ENCODE measurements at regions not wholly inside any gene's neighbourhood (a gene's known extent, or its start where the extent isn't known, plus 50 kb on each side); places are given as distances from the start of the nearest gene placed in this dataset.

DNA sequence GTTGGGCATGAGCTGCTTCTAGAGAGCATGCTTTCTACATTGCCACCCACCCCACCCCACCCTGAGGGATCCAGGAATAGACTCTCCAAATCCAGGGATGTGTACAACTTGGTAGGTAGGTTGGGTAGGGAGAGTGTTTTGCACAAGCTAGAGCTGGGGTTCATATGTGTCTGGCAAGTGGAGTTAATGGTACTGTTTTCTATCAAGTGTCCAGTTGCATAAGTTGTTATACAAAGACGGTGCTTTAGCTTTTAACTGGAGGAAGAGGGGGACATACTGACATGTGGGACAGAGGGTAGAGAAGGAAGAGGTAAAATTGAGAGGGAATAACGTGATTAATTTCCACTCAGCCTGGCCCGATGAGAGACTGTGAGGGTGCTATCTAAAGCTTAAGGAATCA is 51.0 kb upstream of the TNC start:
- DNase-seq, result no peak

DNA sequence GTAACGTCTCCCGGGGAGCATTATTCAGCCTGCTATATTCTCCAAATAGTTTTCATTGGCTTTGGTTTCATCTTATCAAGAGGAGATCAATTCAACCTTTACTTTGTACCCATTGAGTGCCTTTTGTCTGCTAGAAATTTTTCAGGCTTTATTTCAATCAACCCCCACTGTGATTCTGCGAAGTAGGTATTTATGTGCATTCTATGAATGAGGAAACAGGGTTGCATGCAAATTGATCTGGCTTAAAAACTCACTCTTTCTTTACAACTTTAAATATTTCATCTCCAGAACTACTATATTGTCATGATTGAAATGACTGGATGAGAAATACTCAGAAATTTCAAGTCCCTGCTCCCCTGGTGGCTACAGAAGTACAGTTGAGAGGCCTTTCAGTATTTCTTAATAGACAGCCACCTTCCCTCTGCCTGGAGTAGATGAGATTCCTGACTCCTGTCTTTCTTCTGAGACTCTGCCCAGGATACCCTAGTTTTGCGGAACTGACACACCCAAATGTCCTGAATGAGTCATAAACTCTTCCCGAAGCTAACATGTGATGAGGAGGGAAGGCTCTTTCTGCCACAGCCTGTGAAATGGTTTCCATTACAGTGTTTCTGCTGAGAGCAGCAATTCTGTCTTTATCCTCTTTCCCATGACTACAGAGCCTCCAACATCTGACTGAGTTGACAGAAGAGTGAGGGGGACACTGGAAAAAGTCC is 52.6 kb upstream of the TNC start:
- no peak for DNase-seq

DNA sequence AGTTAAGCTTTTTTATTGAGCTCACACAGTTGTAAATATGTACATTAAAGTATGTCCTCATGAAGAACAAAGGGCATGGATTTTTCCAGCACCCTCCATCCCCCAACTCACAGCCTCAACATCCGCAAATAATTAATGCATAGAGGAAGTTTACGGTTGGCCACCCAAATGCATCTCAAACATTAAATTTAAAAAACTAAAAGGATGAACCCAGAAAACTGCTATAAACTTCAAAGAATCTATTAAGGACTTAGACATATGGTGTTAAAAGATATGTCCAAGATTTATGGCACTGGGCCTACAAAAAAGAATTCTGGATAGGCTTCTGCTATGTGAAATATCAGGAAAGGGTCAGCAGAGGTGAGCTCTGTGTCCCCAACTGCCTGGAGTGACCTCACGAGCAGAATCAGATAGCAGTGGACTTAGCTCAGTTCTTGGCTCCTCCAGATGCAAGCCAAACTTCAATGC is 54.0 kb upstream of the TNC start:
- DNase-seq, result no peak

DNA sequence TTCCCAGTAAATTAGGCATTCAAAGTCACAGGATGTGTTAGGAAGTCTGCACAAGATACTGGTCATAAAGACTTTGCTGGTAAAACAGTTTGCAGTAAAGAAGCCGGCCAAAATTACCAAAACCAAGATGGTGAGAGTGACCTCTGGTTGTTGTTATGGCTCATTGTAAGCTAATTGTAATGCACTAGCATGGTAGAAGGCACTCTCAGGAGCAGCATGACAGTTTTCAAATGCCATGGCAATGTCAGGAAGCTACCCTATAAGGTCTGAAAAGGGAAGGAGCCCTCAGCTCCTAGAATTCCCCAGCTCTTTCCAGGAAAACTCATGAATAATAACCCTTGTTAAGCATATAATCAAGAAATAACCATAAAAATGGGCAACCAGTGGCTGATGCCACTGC is 64.3 kb upstream of the TNC start:
- no peak for DNase-seq

DNA sequence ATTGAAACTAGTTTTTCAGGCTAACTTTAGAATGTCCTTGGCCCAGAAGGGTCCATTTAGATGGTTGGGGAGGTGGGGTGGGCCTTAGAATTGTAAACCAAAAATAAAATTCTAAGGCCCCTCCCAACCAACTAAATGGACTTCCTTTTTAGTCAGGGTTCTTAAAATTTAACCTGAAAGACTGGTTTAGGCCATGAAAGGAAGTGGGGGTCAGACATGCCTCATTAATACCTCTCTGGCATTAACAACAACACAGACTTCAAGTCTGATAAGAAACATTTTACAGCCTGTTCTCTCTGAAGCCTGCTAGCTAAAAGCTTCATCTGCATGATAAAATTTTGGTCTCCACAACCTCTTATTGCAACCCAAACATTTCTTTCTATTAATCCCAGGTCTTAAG is 65.5 kb upstream of the TNC start:
- no peak for DNase-seq

DNA sequence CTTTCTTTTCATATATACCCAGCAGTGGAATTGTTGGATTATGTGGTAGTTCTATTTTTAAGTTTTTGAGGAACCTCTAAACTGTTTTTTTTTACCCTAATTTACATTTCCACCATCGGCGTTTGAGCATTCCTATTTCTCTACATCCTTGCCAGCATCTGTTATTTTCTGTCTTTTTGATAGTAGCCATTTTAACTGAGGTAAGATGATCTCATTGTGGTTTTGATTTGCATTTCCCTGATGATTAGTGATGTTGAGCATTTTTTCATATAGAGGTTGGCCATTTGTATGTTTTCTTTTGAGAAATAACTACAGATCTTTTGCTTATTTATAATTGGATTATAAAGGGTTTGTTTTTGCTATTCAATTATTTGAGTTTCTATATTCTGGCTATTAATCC is 71.7 kb upstream of the TNC start:
- DNase-seq, result no peak

DNA sequence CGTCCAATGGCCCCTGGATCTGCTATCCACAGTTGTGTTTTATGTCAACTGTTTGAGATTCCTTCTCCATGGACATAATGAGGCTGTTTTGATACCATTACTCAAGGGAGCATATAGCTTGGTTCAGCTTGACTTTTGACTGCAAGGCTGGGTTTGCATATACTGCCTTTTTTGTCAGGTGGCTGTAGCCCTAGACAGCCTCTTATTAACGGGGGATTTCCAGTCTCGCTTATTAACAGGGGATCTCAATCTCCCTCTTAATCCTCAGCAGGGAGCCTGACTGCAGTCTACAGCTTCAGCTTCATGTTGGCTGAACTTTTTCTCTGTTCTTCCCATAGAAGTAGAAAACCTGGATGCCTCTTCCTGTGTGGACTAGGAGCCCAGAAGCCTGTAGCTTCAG is 73.7 kb upstream of the TNC start:
- no peak for DNase-seq

DNA sequence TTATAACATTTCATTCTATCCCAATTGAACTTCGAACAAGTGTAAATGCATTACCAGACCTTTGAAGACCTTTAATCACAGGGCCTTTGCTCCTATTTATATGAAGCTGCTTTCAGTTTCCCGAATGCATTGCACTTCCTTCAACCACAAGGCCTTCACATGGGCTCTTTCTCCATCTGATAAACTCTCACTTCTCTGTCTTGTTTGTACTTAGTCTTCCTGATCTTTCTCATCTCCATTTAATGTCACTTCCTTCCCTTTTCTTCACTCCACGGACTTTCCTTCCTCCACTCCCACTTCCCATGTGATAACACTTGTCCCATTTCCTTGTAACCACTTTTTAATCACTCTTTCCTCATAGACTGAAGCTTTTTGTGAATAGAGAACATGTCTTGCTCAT is 74.3 kb upstream of the TNC start:
- no peak for DNase-seq

DNA sequence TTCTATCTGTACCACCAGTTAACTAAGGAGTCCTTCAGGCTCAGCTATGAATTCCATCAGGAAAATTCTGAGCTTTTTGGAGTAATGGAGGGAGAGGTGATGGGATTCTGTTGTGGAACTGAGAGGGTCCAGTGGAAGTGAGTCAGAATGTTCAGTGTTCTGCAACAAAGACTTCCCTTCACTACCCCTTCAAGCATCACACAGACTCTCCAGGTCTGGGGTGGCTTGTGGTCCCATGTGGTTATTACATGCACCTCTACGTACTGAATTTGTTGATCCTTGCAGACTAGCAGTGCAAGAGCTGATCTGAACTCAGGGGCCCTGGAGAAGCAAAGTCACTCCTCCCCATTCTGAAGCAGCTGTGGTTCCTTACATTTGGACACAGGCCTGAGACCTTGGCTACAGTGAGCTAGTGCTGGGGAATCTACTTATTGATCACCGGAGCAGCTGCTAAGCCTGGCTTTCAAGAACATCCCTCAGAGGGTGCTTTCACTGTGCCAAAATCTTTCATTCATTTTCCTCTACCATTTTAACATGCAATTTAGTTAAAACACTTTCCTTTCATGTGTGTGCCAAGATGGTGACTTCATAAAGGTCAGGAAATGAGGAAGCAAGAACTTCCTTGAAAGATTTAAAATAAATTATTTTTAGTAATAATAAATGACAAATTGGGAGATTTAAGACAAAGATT is 75.0 kb upstream of the TNC start:
- DNase-seq, result no peak

DNA sequence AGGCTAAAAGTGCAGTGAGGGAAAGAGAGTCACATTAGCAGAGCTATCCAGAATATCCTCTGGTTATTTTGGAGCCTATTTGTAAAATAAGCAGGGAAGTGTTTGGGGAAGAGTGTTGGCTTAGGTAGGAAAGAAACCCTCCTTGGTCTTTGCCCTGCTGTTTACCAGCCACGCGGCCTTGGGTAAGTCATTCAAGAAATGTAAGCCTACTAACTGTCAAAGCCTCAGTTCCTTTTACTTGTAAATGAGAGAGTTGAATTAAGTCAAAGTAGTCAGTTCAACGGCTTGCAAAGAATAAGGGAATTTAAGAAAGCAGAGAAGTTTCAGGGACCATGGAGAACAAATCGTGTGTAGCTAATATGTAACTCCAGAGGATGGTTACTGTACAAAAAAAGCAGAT is 75.8 kb upstream of the TNC start:
- no peak for DNase-seq

DNA sequence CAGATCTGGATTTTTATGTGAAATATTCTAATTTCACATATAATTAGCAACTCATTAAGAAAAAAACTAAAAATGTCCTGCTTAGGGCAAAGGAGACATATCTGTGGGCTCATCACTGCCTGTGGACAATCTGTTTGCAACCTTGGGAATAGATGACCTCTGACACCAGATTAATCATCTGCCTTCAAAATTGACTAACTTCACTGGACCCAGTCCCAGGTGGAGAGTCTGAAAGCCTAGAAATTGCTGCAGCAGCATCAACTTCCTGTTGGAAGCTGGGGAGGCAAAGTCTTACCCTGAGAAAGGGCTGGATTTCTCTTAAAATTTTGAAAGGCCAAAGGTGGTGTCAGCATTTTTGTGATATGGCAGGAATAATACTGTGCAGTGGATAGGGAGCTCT is 76.3 kb upstream of the TNC start:
- no peak for DNase-seq

DNA sequence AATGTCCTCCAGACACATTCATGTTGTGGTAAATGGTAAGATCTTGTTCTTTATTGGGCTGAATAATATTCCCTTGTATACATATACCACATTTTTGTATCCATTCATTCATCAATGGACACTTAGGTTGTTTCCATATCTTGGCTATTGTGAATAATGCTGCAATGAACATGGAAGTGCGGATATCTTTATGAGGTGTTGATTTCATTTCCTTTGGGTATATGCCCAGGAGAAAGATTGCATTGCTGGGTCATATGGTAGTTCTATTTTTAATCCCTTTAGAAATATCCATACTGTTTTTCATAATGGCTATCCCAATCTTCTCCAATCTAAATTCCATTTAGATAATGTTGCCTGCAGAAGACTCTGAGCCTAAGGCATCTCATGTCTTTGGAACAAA is 78.0 kb upstream of the TNC start:
- DNase-seq, result no peak

DNA sequence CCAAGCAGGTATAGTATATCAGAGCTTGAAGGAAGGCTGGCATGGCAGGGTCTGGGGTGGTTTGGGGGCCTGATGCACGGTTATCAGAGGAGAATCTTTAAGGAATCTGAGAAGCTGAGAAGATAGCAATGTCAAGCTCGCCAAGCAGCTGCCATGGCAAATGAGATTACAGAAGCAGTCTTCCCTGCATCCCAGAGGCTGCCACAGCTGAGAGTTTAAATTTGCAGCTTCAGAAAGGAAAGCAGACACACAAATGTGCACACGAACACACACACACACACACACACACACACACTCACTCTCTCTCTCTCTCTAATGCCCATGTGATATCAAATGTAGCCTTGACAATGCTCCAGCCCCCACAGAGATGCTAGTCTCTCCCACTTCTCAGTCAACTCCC is 79.0 kb upstream of the TNC start:
- DNase-seq, result no peak

DNA sequence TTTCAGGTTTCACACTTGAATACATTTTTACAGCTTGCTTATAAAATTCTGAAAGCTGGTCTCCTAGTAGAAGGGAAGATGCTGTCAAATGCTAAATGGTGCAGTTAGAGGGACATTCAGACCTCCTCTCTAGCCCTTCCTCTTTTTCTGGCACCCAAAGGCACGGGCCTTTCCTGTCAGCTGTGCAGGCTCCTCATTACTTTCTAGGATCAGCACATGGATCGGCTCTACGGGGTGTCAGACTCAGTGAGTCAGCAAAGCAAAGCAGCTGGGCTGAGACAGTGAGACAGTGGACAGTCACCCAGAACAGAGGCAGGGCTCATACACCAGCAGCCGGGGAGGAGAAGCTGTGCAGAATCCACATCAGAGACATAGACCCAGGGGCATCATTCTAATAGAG is 80.0 kb upstream of the TNC start:
- DNase-seq, result no peak

DNA sequence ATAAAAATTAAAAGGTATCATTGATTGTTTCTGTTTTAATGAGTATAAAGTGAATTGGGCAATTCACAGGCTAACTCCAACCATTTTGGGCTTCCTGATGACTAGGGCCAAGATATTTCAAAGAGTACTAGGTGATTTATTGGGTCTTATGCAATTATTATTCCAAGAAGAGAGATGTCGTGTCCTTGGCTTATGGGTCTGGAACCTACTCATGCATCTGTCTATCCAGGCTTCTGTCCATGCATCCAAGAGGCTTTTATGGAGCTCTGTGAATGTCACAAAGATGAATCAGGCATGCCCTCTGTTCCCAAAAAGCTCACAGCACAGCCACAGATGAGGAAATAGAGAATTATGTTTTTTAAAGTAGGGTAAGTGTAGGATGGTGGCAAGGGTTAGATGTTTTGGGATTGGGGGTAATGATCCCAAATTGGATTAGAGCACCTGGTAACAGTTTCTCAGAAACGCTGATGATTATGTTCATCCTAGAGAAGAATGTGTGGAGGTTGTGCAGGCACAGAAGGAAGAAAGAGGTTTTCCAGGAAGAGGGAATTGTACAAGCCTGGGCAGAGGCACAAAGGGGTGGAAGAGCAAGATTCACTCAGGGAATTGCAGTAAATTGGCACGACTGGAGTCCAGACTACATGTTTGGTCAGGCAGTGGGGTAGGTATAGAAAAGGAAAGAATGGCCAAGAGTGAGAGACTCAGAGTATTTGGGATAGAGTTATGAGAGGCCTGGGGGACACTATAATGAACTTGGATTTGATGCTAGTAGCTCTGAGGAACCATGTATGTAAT is 83.0 kb upstream of the TNC start:
- no peak for DNase-seq

DNA sequence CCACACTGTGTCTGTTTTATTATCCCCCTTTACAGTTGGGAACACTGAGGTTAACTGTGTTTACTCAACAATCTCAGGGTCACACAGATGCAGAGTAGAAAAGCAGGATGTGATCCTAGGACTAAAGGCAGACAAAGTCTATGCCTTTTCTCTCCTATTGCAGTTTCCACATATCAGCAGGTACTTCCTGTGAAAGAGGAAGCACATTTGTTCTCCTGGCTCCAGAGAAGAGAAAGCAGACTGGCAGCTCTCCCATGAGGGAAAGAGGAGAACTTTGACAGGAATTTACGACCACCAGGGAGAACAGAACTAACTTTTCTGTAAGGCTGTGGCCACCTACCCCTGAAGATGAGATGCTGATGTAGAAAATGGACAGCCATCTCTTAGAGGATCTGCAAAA is 84.2 kb upstream of the TNC start:
- DNase-seq, result no peak

DNA sequence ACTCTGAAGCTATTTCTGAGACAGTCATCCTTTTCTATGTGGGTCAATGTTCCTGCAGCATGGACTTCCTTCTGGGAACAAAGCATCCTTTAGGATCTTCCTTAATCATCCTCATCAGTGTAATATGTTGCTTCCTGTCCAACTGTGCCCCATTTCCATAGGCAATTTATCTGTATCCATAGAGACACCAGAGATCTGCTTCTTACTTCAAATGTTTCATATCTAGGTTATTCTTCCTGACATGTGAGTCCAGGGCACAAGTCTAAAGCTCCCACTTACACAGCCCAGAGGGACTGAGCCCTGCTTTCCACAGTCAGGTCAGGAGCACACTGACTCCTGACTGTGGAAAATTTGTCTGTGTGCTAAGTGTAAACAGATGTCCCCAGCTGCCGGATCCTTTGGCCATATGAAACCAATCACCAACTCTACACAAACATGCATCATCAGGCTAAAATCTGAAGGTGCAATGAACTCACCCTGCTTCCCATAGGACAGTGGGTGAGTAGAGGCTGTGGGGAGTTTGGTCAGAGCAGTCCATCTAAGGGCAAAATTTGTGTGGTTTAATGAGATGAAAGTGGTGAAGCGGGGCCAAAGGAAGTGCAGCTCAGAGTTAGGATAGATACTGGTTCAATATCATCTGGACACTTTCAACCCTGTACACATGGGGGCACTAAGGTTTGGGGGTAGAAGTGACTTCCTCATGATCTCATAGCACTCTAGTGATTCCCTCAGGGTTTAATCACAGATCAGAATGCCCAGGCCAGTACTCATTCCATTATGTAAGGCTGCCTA is 85.2 kb upstream of the TNC start:
- DNase-seq, result no peak

DNA sequence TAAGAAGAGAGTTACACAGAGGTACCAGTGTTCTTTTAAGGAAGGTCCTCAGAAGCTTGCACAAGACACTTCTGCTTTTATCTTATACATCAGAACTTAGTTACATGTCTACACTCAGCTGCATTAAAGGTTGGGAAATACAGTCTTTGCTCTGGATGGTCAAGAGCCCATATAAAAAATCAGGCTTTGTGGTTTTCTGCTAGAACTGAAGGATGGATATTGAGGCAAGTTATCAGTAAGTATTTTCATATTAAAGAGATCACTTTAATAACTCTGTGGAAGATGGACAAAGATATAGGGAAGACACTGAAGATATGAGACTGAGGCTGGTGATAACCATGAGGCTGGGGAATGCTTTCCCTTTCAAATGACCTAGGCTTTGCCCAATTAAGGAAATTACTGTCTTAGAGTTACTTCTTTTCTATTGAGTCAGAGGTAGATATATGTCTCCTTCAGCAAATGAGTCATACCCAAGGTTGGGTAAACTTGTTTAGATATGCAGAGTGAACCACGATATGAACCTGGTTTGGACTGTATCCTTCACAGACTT is 87.0 kb upstream of the TNC start:
- DNase-seq, result no peak

DNA sequence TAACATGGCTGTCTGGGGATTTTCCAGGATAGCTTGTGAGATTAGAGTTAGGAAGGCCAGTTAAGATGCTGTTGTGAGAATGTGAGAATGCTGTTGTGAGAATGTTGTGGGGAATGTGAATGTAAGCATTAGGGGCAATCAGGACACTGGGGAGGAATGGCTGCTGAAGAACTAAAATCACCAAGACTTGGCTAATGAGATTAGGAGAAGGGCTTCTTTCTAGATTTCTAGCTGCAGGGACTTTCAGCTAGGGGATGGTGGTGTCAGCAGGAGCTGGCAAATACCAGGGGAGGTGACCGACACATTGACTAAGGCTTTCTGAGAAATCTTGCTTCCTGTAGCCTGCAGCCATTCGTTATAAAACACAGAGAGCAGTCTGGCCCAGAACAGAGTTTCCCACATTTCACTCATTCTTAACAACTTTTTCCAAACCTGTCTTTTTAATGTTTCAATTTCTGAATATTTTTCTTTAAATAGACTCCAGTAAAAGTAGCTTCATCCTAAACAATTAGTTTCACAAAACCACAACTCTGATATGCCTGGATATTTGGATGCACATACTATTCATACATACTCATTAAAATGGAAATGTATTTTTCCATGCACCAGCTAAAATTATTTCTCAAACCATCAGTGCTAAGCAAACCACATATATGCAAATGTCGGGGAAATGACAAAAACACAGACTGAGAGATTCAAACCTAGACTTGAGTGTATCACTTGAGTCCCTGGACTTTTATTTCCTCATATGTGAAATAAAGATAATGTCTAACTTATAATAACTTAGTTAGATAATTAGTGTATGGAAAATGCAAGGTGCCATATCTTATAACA is 89.3 kb upstream of the TNC start:
- DNase-seq, result no peak

DNA sequence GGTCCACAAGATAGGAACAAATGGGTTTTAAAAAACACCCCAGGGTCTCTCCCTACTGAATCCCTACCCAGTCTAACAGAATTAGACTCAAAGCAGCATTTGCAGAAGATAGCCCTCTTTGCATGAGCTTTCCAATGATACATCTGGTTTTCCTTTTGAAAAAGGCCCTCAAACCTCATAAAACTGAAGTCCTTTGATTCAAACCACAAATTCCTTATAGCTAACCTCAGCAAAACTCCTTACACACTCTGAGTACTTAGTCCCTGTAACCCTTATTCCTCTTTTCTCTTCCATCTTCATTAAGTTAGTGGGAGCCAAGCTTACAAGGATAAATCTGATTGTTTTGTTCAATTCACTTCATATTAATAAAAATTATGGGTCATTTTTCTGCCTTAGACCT is 90.5 kb upstream of the TNC start:
- no peak for DNase-seq

DNA sequence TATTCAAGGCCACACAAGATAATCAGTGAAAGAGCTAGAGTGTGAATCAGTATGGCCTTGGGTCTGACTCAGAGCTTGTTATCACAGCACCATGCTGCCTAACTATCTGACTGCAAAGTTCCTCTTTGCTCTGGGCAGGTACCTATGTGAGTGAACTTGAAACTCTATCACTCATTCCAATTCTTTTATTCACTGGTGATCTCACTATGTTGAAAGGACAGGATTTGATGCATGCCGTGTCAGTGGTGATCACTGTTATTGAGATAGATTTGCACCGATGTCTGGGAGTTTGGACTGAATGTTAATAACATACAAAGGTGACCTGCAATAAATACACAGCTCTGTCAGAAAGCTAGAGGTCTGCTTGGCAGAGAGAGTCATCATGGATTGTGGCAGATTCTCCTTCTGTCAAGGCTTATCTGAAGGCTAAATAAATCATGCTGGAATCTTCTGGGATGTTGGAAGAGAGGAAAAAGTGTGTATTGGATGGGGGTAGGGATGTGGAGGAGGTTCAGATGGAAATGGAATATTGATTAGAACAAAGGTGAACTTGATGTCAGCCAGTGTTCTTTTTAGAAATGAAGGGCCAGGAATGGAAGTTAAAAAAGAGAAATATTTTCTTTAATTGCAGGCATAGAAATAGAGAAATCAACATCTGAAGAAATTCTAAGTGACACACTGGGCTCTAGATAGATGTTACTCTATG is 91.8 kb upstream of the TNC start:
- DNase-seq, result no peak
